Dendritic cell treated with granulocyte-macrophage colony-stimulating factor and Interleukin-4, amounts not matched to agents 40 ng/mL and 50 ng/mL, for 4 days (primary cell): ENCODE measurements at regions not wholly inside any gene's neighbourhood (a gene's known extent, or its start where the extent isn't known, plus 50 kb on each side); places are given as distances from the start of the nearest gene placed in this dataset.

Experiments used
- H3K27ac Mint-ChIP-seq: one replicate; pipeline ENCODE4 v1.8.0; 2022; ENCODE audit warnings: mild to moderate bottlenecking, mixed read lengths
- H3K27me3 Mint-ChIP-seq: one replicate; pipeline ENCODE4 v1.8.0; 2022; ENCODE audit warnings: mild to moderate bottlenecking, mixed read lengths
- H3K36me3 Mint-ChIP-seq: one replicate; pipeline ENCODE4 v1.8.0; 2022; ENCODE audit warnings: low read depth, mixed read lengths
- H3K4me1 Mint-ChIP-seq: one replicate; pipeline ENCODE4 v1.8.0; 2022; ENCODE audit warnings: low read depth, mixed read lengths
- H3K4me3 Mint-ChIP-seq: one replicate; pipeline ENCODE4 v1.8.0; 2022; ENCODE audit warnings: mild to moderate bottlenecking, moderate library complexity, mixed read lengths
- H3K9me3 Mint-ChIP-seq: one replicate; pipeline ENCODE4 v1.8.0; 2022; ENCODE audit warnings: mixed read lengths
- intact Hi-C: fragments of 100-400 bp; cut with micrococcal nuclease; formaldehyde crosslinking; loops from one replicate; pipeline ENCODE4 v1.15.0; 2022

DNA sequence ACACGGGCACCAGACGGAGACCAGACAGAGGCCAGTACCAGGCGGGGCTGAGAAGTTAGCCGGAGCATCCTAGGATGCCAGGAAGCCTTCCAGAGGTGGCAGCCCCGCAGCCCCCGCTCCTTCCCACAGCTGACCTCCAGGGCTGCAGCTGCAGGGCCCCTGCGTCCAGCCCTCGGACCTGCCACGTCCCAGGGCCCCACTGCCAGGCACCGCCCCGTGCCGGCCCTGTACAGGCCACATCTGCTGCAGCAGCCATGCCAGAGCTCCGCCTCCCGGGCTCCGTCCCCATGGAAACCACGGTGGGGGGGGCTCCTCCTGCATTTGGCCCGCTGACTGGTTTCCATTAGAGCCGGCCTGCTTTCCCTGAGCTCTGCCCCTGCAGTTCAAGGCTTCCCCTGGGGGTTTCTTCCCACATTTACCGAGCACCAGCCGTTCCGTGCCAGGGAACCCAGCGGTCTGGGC, 62.5 kb upstream of the PPARA start:
- H3K4me3 Mint-ChIP-seq = no peak overlapping the region
- H3K27me3 Mint-ChIP-seq = no peaks in the 10 kb centered on the region
- H3K9me3 Mint-ChIP-seq = no peaks in the 10 kb centered on the region
- H3K4me1 Mint-ChIP-seq = peaks cover 27% of the 10 kb centered on the region
- peaks cover 100% of the 10 kb centered on the region for H3K36me3 Mint-ChIP-seq
- no peak overlapping the region for H3K27ac Mint-ChIP-seq
- intact Hi-C loops = no loop called here

DNA sequence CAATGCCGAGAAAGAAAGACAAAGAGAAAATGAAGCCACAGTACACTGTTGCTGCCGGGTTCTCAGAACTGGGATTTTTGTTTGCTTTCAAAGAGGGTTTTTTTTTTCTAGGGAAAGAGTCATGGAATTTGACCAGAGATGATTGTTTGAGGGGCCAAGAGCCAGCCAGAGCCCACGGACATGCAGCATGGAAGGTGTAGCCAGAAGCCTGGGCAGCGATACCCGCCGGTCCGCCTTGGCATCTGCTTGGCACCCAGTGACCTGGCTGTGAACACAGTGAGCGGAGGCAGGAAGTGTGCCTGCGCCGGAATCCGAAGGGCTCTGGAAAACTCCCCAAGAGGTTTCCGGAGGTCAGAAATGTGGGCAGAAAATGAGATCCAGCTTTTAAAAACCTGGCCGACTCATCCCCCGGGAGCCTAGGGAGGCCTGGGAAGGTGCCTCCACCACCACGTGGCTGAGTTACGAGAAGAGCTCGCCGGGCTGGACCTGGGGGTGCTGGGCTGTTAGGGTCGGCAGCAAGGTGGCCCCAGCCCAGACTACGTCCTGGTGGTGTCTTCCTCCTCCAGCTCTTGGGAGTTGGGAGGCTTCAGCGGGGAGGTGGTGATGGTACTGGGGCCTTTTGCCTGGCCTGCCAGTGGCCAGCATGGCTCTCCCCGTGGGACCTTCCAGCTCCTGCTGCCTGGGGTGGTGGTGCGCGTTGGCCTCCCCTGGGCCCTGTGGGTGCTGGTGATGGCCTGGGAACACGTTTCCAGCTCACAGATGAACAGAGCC, 61.6 kb upstream of the PPARA start:
- Mint-ChIP-seq H3K4me1 (peaks cover 23% of the 10 kb centered on the region), H3K27ac (no peak overlapping the region), H3K4me3 (no peak overlapping the region), H3K27me3 (no peaks in the 10 kb centered on the region), H3K36me3 (peaks cover 100% of the 10 kb centered on the region), H3K9me3 (no peaks in the 10 kb centered on the region)
- intact Hi-C loops = no loop called here

DNA sequence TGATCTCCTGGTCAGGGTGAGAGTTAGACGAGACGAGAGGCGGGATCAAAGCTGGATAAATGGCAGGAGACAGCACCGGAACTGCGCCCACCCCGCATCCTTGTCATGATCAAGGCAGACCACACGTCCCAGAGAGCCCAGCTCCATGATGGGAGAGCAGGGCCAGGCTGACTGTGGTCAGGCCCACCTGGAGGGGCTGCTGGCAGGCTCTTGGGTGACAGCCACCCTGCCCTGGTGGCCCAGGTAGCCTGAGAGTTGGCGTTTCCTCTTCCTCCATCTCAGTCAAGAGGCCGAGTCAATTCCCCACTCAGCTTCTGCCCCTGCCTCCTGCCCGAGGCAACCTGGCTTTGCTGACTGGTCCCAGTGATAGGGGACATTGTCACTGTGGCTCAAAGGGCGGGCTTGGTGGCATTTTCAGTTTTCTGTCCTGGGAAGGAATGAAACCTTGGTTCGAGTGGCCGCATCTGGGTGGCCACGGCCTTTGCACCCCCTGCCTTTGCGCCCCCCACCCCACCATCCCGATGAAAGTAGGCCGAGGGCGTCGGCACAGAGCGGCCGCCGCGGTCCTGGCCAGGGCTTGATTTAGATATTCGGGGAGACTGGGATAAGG, 60.8 kb upstream of the PPARA start:
- H3K4me3 Mint-ChIP-seq = no peak overlapping the region
- H3K9me3 Mint-ChIP-seq = no peaks in the 10 kb centered on the region
- H3K27me3 Mint-ChIP-seq = no peaks in the 10 kb centered on the region
- intact Hi-C loops = no loop called here
- no peak overlapping the region for H3K27ac Mint-ChIP-seq
- peaks cover 98% of the 10 kb centered on the region for H3K36me3 Mint-ChIP-seq
- peaks cover 19% of the 10 kb centered on the region for H3K4me1 Mint-ChIP-seq

DNA sequence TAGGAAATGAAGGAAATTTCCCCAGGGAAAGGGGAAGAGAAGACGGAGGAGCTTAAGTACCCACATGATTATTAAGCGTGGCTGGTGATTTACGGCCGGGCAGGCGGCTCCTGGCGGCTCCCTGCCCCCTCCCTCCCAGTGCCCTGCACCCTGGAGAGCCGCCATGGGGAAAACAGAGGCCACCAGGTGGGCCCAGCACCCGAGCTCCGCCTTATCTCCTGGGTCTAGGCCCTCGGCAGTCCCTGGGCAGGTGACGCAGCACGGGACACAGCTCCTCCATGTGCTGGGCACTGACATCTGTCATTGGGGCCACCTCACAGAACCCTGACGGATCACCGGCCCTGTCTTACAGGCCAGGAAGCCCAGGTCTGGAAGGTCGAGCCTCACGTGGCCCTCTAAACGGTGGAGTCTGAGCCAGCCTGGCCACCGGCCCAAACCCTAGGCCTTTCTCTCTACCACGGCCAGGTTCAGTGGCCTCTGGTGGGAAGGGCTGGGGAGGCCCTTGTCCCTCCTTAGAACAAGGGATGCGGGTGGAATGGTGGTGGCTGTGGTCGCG, 60.2 kb upstream of the PPARA start:
- no peaks in the 10 kb centered on the region for H3K9me3 Mint-ChIP-seq
- peaks cover 97% of the 10 kb centered on the region for H3K36me3 Mint-ChIP-seq
- H3K4me1 Mint-ChIP-seq = peaks cover 18% of the 10 kb centered on the region
- H3K27ac Mint-ChIP-seq = peak overlapping the region; percentile 34
- H3K27me3 Mint-ChIP-seq = no peaks in the 10 kb centered on the region
- no peak overlapping the region for H3K4me3 Mint-ChIP-seq
- intact Hi-C loops = no loop called here

DNA sequence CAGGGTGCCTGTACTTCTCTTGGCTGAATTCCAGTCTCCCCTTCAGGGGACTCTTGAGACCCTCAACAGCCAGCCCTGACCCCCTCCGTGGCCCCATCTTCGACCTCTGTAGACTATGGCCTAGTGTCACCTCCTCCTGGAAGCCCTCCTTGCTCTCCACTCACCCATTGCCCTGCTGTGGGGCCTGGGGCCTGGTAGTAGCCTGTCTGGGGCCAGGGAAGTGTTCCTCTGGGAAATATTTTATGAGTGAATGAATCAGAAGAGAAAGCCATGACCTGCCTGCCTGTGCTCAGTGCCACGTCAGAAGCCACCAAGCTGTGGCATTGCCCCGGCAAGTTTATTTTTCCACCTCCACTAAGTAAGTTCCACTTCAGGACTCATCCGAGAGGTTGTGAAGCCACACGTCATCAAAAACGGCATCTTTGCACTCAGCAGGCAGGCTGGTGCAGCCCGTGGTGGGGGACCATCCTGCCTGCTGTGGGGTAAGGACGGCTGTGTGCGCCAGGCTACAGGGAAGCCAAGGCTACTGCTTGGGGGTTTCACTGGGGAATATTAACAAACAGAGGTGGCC, 59.6 kb upstream of the PPARA start:
- Mint-ChIP-seq H3K9me3 (no peaks in the 10 kb centered on the region), H3K4me3 (no peak overlapping the region), H3K27me3 (no peaks in the 10 kb centered on the region), H3K27ac (peak overlapping the region; percentile 34), H3K4me1 (peaks cover 12% of the 10 kb centered on the region), H3K36me3 (peaks cover 91% of the 10 kb centered on the region)
- intact Hi-C loops = no loop called here

DNA sequence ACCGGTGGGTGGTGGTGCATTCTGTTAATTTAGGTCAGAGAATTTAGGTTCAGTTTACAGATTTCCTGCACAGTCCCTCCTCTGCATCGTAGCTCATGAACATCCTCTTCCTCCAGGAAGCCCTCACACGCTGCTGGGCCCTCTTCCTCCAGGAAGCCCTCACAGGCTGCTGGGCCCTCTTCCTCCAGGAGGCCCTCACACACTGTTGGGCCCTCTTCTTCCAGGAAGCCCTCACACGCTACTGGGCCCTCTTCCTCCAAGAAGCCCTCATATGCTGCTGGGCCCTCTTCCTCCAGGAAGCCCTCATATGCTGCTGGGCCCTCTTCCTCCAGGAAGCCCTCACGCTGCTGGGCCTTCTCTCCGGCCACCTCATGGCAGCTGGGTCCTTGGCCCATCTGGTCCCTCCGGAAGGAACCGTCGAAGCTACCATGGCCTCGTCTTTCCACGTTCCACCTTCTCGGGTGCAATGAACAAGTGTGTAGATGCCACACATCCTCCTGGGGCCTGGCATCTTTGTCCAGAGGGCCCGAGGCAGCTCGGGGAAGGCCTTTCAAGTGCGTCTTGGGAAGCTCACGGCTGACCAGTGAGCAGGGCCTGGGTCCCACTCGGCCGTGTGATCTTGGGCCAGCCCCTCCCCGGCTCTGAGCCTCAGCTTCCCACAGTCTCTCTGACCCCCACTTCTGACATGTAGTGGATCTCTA, 58.9 kb upstream of the PPARA start:
- Mint-ChIP-seq H3K27me3 (no peaks in the 10 kb centered on the region), H3K9me3 (no peaks in the 10 kb centered on the region), H3K4me3 (no peak overlapping the region), H3K27ac (peak overlapping the region; percentile 34), H3K4me1 (peaks cover 9% of the 10 kb centered on the region), H3K36me3 (peaks cover 84% of the 10 kb centered on the region)
- intact Hi-C loops = no loop called here

DNA sequence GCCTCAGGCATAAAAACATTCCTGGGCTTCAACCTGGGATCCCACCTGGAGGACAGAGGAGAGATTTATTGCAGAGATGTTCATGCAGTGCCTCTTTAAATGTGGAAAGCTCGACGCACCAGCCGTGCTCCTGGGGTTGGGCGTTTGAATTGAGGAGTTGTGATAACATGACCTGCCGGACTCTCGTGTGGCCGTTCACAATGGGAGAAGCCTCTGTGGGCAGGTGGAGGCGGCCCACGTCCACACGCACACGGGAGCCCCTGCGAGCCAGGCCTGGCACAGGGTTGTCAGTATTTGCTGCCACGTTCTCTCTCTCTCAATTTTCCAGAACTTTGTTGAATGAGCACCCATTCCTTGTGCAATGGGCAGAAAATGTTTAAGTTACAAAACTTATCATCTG, 58.3 kb upstream of the PPARA start:
- peaks cover 9% of the 10 kb centered on the region for H3K4me1 Mint-ChIP-seq
- H3K27me3 Mint-ChIP-seq = no peaks in the 10 kb centered on the region
- intact Hi-C loops = no loop called here
- H3K9me3 Mint-ChIP-seq = no peaks in the 10 kb centered on the region
- peaks cover 82% of the 10 kb centered on the region for H3K36me3 Mint-ChIP-seq
- no peak overlapping the region for H3K27ac Mint-ChIP-seq
- no peak overlapping the region for H3K4me3 Mint-ChIP-seq

DNA sequence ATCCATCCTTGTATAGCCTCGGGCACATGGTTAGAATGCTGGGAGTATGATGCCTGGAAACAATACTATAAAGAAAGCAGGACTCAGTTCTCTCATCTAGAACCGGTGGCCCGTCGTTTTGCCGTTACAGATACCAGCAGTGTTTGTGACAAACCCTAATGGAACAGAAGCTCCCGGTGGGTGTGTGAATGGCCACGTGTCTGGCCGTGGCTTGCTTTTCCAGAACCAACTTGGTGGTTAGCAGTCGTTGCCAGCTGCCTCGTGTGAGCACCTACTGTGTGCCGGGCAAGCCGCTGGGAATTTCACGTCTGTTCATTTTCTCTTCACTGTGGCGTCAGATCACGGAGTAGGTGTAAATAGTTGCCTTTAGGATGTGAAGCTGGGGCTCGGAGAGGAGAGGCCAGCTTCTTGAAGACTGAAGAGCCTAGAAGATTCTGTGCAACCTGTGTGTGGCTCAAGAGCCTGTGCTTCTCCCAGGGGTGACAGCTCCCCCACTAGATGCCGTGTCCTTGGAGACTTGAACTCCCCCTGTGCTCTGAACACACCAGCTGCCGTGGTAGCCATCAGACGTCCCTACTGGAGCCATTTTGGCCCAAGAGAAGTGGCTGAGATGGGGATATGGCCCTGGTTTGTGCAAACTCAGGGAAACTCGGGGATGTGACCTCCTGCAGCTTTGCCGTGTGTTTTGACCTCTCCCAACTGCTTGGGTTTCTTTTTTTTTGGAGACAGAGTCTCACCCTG, 57.5 kb upstream of the PPARA start:
- H3K36me3 Mint-ChIP-seq = peaks cover 82% of the 10 kb centered on the region
- no peaks in the 10 kb centered on the region for H3K27me3 Mint-ChIP-seq

DNA sequence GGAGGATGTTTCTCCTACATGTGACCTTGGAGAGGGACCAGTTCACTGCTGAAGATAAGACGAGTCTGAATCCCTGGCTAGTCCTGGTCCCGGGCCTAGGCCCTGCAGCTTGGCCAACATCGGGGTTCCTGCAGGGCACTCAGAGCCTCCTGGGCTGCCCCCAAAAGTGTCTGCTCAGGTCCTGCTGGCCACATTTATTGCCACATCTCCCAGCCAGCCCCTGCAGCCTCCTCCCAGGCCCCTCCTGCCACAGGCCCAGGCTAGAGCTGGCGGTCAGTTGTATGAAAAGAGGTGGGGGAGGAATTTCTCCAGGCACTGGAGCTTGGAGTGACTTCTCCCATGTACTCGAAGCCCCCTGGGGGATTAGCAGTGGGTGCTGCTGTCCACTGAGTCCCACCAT, 56.5 kb upstream of the PPARA start:
- Mint-ChIP-seq H3K27ac (no peak overlapping the region), H3K9me3 (no peaks in the 10 kb centered on the region), H3K4me1 (peaks cover 9% of the 10 kb centered on the region), H3K4me3 (no peak overlapping the region), H3K27me3 (no peaks in the 10 kb centered on the region), H3K36me3 (peaks cover 82% of the 10 kb centered on the region)
- intact Hi-C loops = no loop called here

More for the DNA sequence above, 57.5 kb upstream of the PPARA start:
- Mint-ChIP-seq H3K4me1 (peaks cover 9% of the 10 kb centered on the region), H3K9me3 (no peaks in the 10 kb centered on the region), H3K27ac (no peak overlapping the region), H3K4me3 (no peak overlapping the region)
- intact Hi-C loops = no loop called here

DNA sequence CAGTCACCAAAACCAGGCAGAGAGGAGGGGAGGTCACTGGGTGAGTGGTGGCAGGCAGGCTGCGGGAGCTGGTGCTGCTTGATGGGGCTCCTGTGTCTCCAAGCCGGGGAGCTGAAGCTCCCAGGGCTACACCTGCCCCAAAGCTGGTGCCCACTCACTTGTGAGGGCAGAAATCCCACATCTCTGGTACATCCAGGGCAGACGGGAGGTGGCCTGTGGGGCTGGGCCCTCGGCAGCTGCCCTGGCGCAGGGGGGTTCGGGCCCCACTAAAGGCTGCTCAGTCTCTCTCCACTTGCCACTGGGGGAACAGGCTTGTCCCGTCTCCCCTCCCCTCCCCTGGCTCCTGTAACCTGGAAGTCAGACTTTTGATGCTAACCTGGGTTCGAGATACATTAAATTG, 55.6 kb upstream of the PPARA start:
- Mint-ChIP-seq H3K9me3 (no peaks in the 10 kb centered on the region), H3K27ac (no peak overlapping the region), H3K4me3 (no peak overlapping the region), H3K27me3 (no peaks in the 10 kb centered on the region), H3K36me3 (peaks cover 82% of the 10 kb centered on the region), H3K4me1 (peaks cover 9% of the 10 kb centered on the region)
- intact Hi-C loops = no loop called here

DNA sequence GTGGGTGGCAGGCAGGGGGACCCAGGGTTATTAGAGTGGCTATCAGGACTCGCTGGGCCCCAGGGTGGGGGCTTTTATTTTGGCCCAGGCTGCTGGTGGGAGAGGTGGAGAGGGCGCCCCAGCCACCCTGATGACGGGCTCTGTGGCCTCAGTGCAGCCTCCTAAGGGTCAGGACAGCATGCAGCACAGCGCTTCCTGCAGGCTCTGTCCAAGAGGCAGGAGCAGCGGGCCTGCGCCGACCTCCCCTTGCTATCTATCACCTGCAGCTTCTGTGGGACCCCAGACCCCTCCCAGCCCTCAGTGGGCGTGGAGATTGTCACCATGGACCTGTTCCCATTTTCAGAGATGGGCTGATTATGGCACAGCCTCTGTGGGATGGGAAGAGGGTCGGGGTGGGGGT, 54.3 kb upstream of the PPARA start:
- H3K36me3 Mint-ChIP-seq = peaks cover 82% of the 10 kb centered on the region
- intact Hi-C loops = no loop called here
- no peak overlapping the region for H3K27ac Mint-ChIP-seq
- H3K4me1 Mint-ChIP-seq = peaks cover 9% of the 10 kb centered on the region
- H3K4me3 Mint-ChIP-seq = no peak overlapping the region
- no peaks in the 10 kb centered on the region for H3K27me3 Mint-ChIP-seq
- no peaks in the 10 kb centered on the region for H3K9me3 Mint-ChIP-seq

DNA sequence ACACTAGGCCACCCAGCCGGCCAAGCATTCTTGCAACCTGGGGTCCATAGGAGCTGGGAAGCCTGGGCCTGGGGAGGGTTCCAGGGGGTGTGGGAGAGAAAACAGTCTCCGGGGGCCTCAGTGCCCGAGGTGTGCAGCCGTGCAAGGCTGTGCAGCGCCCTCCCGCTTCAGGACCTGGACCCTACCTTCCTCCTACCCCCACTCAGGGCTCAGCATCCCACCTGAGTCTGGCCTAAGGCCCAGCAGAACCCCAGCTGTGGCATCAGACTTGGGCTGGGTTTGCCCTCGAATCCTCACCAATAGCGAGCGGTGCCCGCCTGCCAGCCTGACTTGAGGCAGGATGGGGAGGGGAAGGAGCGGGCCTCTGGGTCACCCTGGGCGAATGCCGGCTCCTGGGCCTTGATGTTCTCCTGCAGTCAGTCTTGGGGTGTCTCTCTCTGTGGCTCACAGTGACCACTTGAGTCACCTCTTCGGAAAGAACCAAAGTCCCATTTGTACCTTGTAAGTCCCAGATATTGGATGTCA, 53.6 kb upstream of the PPARA start:
- no peaks in the 10 kb centered on the region for H3K27me3 Mint-ChIP-seq
- peaks cover 9% of the 10 kb centered on the region for H3K4me1 Mint-ChIP-seq
- H3K4me3 Mint-ChIP-seq = no peak overlapping the region
- intact Hi-C loops = no loop called here
- H3K27ac Mint-ChIP-seq = no peak overlapping the region
- no peaks in the 10 kb centered on the region for H3K9me3 Mint-ChIP-seq
- H3K36me3 Mint-ChIP-seq = peaks cover 82% of the 10 kb centered on the region

DNA sequence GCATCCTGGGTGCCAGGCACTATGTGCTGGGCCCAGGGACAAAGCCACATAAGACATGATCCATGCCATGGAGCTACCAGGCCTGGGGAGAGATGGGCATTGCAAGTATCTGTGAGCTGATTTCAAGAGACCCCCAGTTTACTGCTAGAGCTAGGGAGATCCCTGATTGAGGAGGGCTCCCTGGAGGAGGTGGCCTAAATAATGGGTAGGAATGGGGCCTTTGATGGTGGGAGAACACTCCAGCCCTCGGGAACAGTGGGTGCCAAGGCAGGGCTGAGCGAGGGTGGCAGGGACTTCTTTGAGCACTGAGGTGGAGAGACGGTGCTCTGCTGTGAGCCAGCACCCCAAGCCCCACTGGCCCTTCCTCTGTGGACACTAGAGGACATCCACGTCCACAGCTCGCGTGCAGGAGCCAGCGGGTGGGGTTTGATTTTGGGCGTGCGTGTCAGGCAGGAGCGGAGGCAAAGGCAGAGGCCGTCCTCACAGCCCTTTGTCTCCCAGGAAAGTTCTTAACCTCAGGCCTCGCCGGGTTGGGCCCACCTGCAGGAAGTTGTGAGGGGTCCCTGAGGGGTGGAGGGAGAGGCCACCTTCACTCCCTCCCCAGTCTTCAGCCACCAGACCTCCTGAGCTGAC, 52.9 kb upstream of the PPARA start:
- H3K27ac Mint-ChIP-seq = no peak overlapping the region
- H3K27me3 Mint-ChIP-seq = no peaks in the 10 kb centered on the region
- peaks cover 9% of the 10 kb centered on the region for H3K4me1 Mint-ChIP-seq
- peaks cover 82% of the 10 kb centered on the region for H3K36me3 Mint-ChIP-seq
- intact Hi-C loops = no loop called here
- no peaks in the 10 kb centered on the region for H3K9me3 Mint-ChIP-seq
- no peak overlapping the region for H3K4me3 Mint-ChIP-seq
